GM06990 (cell line): ENCODE measurements at regions not wholly inside any gene's neighbourhood (a gene's known extent, or its start where the extent isn't known, plus 50 kb on each side); places are given as distances from the start of the nearest gene placed in this dataset.

Source experiments
- DNase-seq: peaks from one replicate; pipeline ENCODE4 v3.0.0-alpha.2; 2011; ENCODE audit not compliant: insufficient read length; ENCODE audit errors: extremely low read depth
- H3K27me3 ChIP-seq: replicated peaks from 2 replicates; pipeline ENCODE4 v1.6.0; 2011; ENCODE audit warnings: low read length; ENCODE audit not compliant: control insufficient read depth, insufficient read depth
- H3K36me3 ChIP-seq: 2 replicates; pipeline ENCODE4 v1.5.1; 2011; ENCODE audit warnings: low read length; ENCODE audit not compliant: control insufficient read depth, insufficient read depth
- H3K4me3 ChIP-seq: replicated peaks from 2 replicates; pipeline ENCODE4 v1.5.1; 2011; ENCODE audit warnings: low read depth, mild to moderate bottlenecking, control low read depth, low read length
- TF ChIP-seq, protein P1 (sequence below): IDR thresholded peaks from 2 replicates; pipeline ENCODE4 v1.5.1; 2011; ENCODE audit warnings: low read length, control low read depth, mild to moderate bottlenecking, inconsistent platforms; ENCODE audit not compliant: insufficient read depth, poor library complexity, severe bottlenecking

DNA sequence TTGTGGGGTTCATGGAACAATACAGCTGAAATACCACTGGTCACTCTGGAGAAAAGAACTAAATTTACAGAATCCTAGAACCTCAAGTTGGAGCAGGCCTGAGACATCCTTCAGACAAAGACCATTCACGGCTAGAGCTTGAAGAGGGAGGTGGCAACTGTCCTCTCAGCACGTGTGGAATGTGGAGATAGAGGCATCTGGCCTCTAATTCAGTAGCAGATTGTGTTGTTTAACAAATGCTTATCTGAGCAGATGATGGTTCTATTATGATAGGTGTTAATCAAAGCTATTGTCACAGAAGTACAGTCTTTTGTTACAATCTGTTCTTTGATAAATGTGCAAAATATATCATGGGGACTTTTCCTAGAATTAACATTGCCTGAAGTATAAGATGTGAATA lies 121.7 kb upstream of the KCNIP4 start:
- H3K27me3 ChIP-seq = no peaks in the 10 kb centered on the region
- no peaks in the 10 kb centered on the region for H3K36me3 ChIP-seq
- no peak overlapping the region for H3K4me3 ChIP-seq
- DNase-seq = no peak
- TF ChIP-seq, protein P1, sequence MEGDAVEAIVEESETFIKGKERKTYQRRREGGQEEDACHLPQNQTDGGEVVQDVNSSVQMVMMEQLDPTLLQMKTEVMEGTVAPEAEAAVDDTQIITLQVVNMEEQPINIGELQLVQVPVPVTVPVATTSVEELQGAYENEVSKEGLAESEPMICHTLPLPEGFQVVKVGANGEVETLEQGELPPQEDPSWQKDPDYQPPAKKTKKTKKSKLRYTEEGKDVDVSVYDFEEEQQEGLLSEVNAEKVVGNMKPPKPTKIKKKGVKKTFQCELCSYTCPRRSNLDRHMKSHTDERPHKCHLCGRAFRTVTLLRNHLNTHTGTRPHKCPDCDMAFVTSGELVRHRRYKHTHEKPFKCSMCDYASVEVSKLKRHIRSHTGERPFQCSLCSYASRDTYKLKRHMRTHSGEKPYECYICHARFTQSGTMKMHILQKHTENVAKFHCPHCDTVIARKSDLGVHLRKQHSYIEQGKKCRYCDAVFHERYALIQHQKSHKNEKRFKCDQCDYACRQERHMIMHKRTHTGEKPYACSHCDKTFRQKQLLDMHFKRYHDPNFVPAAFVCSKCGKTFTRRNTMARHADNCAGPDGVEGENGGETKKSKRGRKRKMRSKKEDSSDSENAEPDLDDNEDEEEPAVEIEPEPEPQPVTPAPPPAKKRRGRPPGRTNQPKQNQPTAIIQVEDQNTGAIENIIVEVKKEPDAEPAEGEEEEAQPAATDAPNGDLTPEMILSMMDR = no peak

DNA sequence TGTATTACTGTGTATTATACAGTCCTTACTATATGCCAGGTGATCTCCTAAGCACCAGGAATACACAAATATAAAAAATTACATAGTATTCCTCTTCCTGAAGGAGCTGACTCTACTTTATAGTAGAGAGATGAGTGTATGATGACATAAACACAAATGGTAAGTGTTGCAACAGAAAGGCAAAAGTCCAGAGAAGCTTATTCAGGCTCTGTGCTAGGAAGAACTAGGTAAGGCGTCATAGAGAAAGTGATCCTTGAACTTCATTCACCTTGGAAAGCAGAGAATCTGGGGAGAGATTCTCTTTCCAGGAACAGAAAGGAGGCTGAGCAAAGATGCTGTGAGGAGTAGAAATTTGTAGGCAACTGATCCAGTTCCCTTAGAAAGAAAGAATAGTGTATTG lies 115.0 kb upstream of the KCNIP4 start:
- Histone ChIP-seq H3K4me3 (no peak overlapping the region), H3K36me3 (no peaks in the 10 kb centered on the region), H3K27me3 (no peaks in the 10 kb centered on the region)
- DNase-seq = no peak
- TF ChIP-seq, protein P1 = no peak

DNA sequence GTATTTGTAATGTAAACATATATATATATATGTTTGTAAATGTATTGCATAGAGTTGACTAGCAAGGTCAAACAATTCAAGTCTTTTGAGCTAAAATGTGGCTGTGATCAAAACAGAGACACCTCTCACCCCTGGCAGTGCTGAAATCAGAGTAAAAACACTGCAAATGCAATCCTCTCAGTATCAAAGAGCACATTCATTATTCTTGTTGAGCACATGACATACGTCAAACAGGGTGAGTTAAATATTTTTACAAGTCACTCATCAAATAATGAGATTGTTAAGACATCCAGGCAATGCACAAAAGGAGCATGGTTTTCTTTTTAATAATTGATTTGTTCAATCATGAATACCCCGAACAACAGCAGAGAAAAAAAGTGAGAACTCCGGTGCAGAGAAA lies 114.1 kb upstream of the KCNIP4 start:
- no peak for DNase-seq
- H3K27me3 ChIP-seq = no peaks in the 10 kb centered on the region
- TF ChIP-seq, protein P1 = no peak
- H3K36me3 ChIP-seq = no peaks in the 10 kb centered on the region
- H3K4me3 ChIP-seq = no peak overlapping the region

DNA sequence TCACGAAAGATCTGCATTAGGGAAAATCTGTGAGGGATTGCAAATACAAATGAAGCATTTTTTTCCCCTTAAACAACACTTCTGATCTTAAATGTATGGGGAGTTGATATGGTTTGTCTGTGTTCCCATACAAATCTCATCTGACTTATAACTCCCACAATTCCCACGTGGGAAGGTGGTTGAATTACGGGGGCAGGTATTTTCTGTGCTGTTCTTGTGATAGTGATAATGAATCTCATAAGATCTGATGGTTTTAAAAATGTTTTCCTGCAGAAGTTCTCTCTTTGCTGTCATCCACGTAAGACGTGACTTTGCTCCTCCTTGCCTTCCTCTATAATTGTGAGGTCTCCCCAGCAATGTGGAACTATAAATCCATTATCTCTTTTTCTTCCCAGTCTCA lies 107.4 kb upstream of the KCNIP4 start:
- no peak for DNase-seq
- TF ChIP-seq, protein P1 = no peak
- H3K36me3 ChIP-seq = no peaks in the 10 kb centered on the region
- H3K27me3 ChIP-seq = no peaks in the 10 kb centered on the region
- no peak overlapping the region for H3K4me3 ChIP-seq

DNA sequence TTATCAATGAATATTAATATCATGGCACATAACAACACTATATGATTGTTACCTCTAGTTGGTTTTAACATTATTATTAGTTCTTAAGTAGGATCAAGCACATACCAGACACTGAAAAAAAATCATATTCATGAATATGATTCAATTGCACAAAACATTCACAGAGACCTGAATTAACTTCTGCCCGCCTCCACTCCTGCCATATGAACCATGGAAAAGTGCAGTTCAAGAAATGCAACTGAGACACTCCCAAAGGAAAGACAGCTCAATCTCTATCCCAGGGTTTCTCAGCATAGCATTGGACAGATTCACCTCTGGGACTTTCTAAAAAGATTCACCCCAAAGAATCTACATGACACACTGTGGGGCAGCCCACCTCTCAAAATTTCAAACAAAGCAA lies 103.5 kb upstream of the KCNIP4 start:
- H3K4me3 ChIP-seq = no peak overlapping the region
- TF ChIP-seq, protein P1 = no peak
- no peaks in the 10 kb centered on the region for H3K27me3 ChIP-seq
- no peak for DNase-seq
- H3K36me3 ChIP-seq = no peaks in the 10 kb centered on the region

DNA sequence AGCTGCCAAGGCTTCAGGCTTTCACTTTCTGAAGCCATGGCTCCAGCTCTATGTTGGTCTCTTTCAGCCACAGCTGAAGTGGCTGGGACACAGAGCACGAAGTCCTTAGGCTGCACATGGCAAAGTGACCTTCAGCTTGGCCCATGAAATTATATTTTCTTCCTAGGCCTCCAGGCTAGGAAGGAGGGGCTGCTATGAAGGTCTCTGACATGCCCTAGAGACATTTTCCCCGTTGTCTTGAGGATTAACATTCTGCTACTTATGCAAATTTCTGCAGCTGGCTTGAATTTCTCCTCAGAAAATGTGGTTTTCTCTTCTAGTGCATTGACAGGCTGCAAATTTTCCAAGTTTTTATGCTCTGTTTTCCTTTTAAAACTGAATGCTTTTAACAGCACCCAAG lies 99.8 kb upstream of the KCNIP4 start:
- Histone ChIP-seq H3K36me3 (no peaks in the 10 kb centered on the region), H3K27me3 (no peaks in the 10 kb centered on the region), H3K4me3 (no peak overlapping the region)
- TF ChIP-seq, protein P1 = no peak
- no peak for DNase-seq
